GM12891 (cell line): ENCODE measurements at regions not wholly inside any gene's neighbourhood (a gene's known extent, or its start where the extent isn't known, plus 50 kb on each side); places are given as distances from the start of the nearest gene placed in this dataset.

Experiments used
- DNase-seq: peaks from one replicate; pipeline ENCODE4 v3.0.0; 2011; ENCODE audit warnings: low spot score; ENCODE audit not compliant: insufficient read length
- FAIRE-seq: peaks from 2 replicates; lab custom pipeline; 2011; peaks lifted over from hg19 to GRCh38; lab: Jason Lieb, UNC
- PAX5 ChIP-seq: IDR thresholded peaks from 2 replicates; pipeline ENCODE4 v1.6.1; 2011; ENCODE audit warnings: low read length, moderate library complexity, mild to moderate bottlenecking; ENCODE audit not compliant: insufficient read depth, severe bottlenecking
- POLR2A ChIP-seq: IDR thresholded peaks from 2 replicates; pipeline ENCODE4 v1.6.1; 2011; ENCODE audit warnings: low read depth, low read length, control low read depth
- POLR2AphosphoS5 ChIP-seq: IDR thresholded peaks from 2 replicates; pipeline ENCODE4 v1.6.1; 2011; ENCODE audit warnings: low read depth, low read length, control low read depth
- POU2F2 ChIP-seq: IDR thresholded peaks from 2 replicates; pipeline ENCODE4 v1.6.1; 2011; ENCODE audit warnings: low read depth, mild to moderate bottlenecking, control low read depth, low read length, moderate library complexity
- SPI1 ChIP-seq: IDR thresholded peaks from 2 replicates; pipeline ENCODE4 v1.6.1; 2011; ENCODE audit warnings: low read depth, low read length, control low read depth
- TAF1 ChIP-seq: IDR thresholded peaks from 2 replicates; pipeline ENCODE4 v1.6.1; 2011; ENCODE audit warnings: low read depth, low read length, control low read depth

DNA sequence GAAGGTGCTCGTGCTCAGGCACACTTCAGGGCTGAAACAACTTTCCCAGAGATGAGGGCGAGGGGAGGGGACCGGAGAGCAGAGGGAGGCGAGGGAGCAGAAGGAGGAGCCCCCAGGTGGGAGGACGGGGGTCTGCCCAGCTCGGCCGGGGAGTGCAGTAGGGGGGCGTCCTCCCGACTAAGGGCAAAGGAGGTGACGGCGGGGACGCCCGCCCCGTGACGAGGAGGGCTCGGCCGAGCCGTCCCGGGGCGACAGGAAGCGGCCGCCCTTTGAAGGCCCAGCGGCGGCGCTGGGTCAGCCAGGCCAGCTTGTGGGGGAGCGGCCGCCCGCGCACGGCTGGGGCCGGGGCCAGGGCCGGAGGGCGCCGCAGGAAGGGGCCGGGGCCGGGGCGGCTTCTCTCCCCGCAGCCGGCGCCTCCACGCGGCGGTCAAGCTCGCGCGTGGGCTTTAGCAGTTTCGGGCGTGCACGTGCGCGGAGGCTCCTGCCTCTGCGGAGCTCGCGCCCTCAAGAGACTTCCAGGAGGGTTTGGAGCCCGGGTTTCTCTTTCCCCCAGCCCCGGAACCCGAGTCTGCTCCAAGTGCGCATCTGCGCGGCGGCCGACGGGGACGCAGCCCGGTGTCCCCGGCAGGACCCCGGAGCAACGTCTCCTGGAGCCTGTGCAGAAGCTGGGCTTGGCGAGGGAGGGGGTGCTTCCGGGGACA is 100.8 kb upstream of the SLC45A1 start:
- no peak for DNase-seq
- no peak for FAIRE-seq
- TF ChIP-seq PAX5: no peak
- TF ChIP-seq POLR2AphosphoS5: no peak
- TF ChIP-seq POU2F2: no peak
- TF ChIP-seq TAF1: no peak
- TF ChIP-seq SPI1: no peak

DNA sequence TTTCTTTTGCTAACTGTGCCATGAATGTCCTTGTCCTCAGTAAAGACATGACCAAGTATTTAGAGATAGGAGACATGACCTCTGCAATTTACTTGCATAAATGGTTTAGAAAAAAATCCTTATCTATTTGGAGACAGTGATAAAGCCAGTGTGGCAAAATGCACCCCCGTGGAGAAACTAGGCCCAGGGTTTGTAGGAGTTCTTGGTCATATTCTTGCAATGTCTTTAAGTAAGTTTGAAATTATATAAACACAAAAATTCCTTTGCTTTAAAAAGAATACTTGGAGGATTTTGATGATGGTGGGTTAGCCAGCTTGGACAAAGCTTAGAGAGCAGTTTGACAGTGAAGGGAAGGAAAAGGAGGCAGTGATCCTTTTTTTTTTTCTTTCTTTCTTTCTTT is 101.9 kb upstream of the SLC45A1 start:
- FAIRE-seq: no peak
- TF ChIP-seq TAF1 (no peak), POLR2AphosphoS5 (no peak), POLR2A (no peak), POU2F2 (no peak), SPI1 (no peak)
- DNase-seq: no peak

GRCh38 chr1:8214501-8215173 is 103.3 kb upstream of the SLC45A1 start:
- FAIRE-seq (no peak), DNase-seq (no peak)
- no peak for TF ChIP-seq POLR2AphosphoS5
- no peak for TF ChIP-seq TAF1
- TF ChIP-seq PAX5: no peak
- TF ChIP-seq POLR2A: no peak
- no peak for TF ChIP-seq SPI1
- TF ChIP-seq POU2F2: no peak

DNA sequence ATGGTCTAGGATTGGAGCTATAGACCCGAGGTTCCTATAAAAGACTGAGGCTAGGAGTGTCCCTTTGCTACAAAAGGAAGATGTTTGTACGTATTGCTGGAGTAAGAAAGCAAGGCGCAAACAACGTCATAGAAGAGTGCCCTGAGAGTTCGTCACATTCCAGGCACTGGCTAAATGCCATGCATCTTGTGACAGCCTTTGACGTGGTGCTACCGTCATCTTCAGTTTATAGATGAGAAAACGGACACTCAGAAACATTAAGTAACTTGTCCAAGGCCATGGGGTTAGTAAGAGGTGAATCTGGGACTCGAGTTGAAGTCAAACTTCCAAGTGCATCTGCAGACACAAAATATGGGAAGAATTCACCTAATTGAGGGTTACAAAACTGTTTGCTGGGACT is 104.2 kb upstream of the SLC45A1 start:
- DNase-seq (no peak), FAIRE-seq (no peak)
- TF ChIP-seq POLR2A (no peak), POLR2AphosphoS5 (no peak), SPI1 (no peak), POU2F2 (no peak), TAF1 (no peak), PAX5 (no peak)

DNA sequence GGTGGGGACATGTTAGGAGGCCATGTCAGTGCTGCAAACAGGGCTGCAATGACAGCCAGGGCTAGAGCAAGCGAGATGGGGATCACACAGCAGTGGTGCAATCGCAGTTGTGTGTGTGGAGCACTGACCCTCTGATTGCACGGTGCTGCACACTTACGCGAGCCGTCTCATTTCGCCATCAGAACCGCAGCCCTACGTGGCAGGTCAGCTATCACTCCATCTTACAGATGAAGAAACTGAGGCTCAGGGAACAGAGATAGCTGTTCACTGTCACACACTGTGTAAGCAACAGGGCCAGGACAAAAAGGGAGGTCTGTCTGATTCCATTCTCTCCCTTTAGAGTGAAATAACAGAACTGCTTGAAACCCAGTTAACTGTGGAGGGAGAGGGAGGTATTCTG is 104.8 kb upstream of the SLC45A1 start:
- FAIRE-seq (no peak), DNase-seq (no peak)
- TF ChIP-seq SPI1 (no peak), PAX5 (no peak), POLR2A (no peak), TAF1 (no peak), POLR2AphosphoS5 (no peak), POU2F2 (no peak)

- no peak for FAIRE-seq
These were observed 105.3 kb upstream of the SLC45A1 start for GRCh38 chr1:8212580-8213031.

DNA sequence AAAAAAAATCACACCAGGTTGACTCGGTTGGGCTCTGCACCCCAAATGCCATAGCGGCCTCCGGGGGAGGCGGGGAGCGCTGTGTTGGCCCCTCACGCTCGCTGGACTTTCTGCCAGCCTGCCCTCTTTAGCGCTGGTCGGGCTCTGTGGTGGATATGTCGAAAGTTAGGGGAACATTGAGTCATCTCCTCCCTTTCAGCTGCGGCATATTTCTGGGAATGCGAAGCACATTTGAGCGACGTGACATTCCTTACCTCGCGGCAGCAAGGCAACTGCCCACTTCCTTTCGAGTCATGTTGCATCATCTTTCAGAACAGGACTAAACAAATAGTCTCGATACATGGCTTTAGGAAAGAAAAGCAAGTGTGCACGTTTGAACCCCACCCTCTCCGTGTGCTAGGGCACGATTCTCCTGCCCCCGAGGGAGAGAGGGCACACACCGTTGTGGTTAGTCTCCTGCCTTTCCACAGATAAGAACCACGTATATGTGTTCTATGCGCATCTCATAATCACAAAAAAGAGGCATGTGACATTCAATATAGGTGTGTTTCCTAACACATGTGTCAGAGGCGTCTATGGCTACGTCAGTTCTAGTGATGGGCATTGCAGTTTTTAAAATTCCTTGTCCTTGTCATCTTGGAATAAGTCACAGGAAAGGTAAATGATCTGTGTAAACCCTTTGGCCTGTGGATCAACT is 105.9 kb upstream of the SLC45A1 start:
- FAIRE-seq: no peak
- no peak for TF ChIP-seq SPI1
- no peak for TF ChIP-seq POLR2AphosphoS5
- TF ChIP-seq PAX5: no peak
- DNase-seq: no peak

More at GRCh38 chr1:8212580-8213031, 105.3 kb upstream of the SLC45A1 start:
- no peak for DNase-seq
- TF ChIP-seq PAX5 (no peak), SPI1 (no peak), POLR2A (no peak), TAF1 (no peak), POU2F2 (no peak), POLR2AphosphoS5 (no peak)

DNA sequence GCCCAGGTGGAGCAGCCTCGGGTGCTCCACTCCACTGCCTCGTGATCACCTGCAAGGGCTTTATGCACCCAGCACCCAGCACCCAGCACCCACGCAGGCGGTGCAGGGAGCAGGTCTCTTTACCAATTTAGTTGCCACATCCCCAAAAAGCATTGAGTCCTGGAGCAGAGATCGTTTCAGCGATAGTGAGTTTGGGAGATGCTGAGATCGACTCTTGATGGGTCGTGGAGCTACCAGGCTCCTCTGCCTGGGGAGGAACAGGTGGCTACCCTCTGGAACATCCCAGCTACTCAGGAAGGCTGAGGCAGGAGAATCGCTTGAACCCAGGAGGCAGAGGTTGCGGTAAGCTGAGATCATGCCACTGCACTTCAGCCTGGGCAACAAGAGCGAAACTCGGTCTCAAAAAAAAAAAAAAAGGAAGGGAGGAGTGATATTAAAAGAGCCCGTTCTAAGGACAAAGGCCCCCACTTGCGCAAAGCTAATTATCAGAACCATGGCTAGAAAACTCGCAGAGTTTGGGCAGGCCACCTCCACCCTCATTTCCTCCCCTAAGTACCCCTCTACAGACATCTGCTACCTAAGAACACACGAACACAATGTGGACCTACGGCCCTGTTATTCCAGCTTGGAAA is 106.5 kb upstream of the SLC45A1 start:
- no peak for FAIRE-seq
- TF ChIP-seq PAX5 (no peak), POLR2A (no peak), SPI1 (no peak), POU2F2 (no peak), TAF1 (no peak), POLR2AphosphoS5 (no peak)
- no peak for DNase-seq

- DNase-seq (no peak), FAIRE-seq (no peak)
- TF ChIP-seq PAX5 (no peak), POLR2AphosphoS5 (no peak), SPI1 (no peak), POU2F2 (no peak), POLR2A (no peak)
These were observed 110.7 kb upstream of the SLC45A1 start for GRCh38 chr1:8207202-8207601.
